CD4-positive, alpha-beta T cell (primary cell): ENCODE measurements at regions not wholly inside any gene's neighbourhood (a gene's known extent, or its start where the extent isn't known, plus 50 kb on each side); places are given as distances from the start of the nearest gene placed in this dataset.
"Not testable (repeated sequence)": the region's sequence is repeated elsewhere in the genome, so short reads cannot be mapped to it uniquely, and the experiment has no call there.

ENCODE experiments used
- ATAC-seq: fragments of 200-7000 bp; cut with Tn5 transposase; one replicate; pipeline ENCODE4 v1.10.0; 2022; ENCODE audit warnings: mild to moderate bottlenecking; ENCODE audit not compliant: poor library complexity
- CTCF ChIA-PET: fragments of 350-600 bp; sonication (Branson Sonifier 250); formaldehyde crosslinking; loops from one replicate; lab custom pipeline; 2021; ENCODE audit warnings: antibody characterized with exemption, inconsistent platforms; lab: Charles Lee
- POLR2A ChIA-PET: fragments of 350-600 bp; sonication (Branson Sonifier 250); formaldehyde crosslinking; loops from one replicate; lab custom pipeline; 2021; ENCODE audit warnings: antibody characterized with exemption, inconsistent platforms; lab: Charles Lee
- DNase-seq, 14 experiments: peaks; one replicate each; pipeline ENCODE4 v3.0.0-alpha.2; 2013 to 2020; ENCODE audit warnings: mixed read lengths in 2 of 14
- H3K27ac ChIP-seq, 2 donors: one replicate each; pipeline versions ENCODE4 v1.5.1 to v1.7.0; 2013; ENCODE audit warnings: low read length in 2 of 2, low read depth in 1 of 2, mild to moderate bottlenecking in 1 of 2
- H3K27me3 ChIP-seq, 2 experiments: 1 replicate in 1 of 2; 2 replicates in 1 of 2; pipeline versions ENCODE4 v1.6.1 to v1.7.0; 2013; ENCODE audit warnings: low read length in 2 of 2, control low read depth in 1 of 2, mild to moderate bottlenecking in 1 of 2, moderate library complexity in 1 of 2; ENCODE audit not compliant: insufficient read depth in 2 of 2, control insufficient read depth in 1 of 2
- H3K36me3 ChIP-seq: one replicate; pipeline ENCODE4 v1.6.1; 2013; ENCODE audit warnings: low read length, control low read depth; ENCODE audit not compliant: insufficient read depth
- H3K4me1 ChIP-seq: one replicate; pipeline ENCODE4 v1.6.1; 2013; ENCODE audit warnings: low read length, control low read depth; ENCODE audit not compliant: insufficient read depth
- H3K4me3 ChIP-seq: one replicate; pipeline ENCODE4 v1.5.1; 2013; ENCODE audit warnings: mild to moderate bottlenecking, low read length, moderate library complexity
- H3K9me3 ChIP-seq, 2 experiments: 1 replicate in 1 of 2; 2 replicates in 1 of 2; pipeline versions ENCODE4 v1.6.1 to v1.7.0; 2013; ENCODE audit warnings: low read length in 2 of 2, mild to moderate bottlenecking in 2 of 2, control low read depth in 1 of 2, moderate library complexity in 1 of 2; ENCODE audit not compliant: control insufficient read depth in 1 of 2, insufficient read depth in 1 of 2
- H3K27ac Mint-ChIP-seq: one replicate; pipeline ENCODE4 v1.8.0; 2020; ENCODE audit warnings: mixed read lengths
- H3K27me3 Mint-ChIP-seq: one replicate; pipeline ENCODE4 v1.8.0; 2021; ENCODE audit warnings: mixed read lengths
- H3K36me3 Mint-ChIP-seq: one replicate; pipeline ENCODE4 v1.8.0; 2021; ENCODE audit warnings: low read depth, mixed read lengths
- H3K4me1 Mint-ChIP-seq: one replicate; pipeline ENCODE4 v1.8.0; 2021; ENCODE audit warnings: low read depth, mixed read lengths
- H3K4me3 Mint-ChIP-seq: one replicate; pipeline ENCODE4 v1.8.0; 2020; ENCODE audit warnings: mild to moderate bottlenecking, mixed read lengths
- H3K9me3 Mint-ChIP-seq: one replicate; pipeline ENCODE4 v1.8.0; 2020; ENCODE audit warnings: mixed read lengths
- CTCF ChIP-seq: fragments of 200-600 bp; IDR thresholded peaks from one replicate; pipeline ENCODE4 v1.8.0; 2022; ENCODE audit warnings: antibody characterized with exemption, mild to moderate bottlenecking
- intact Hi-C, 2 experiments: fragments of 100-400 bp; cut with DNase I in 1 of 2; cut with micrococcal nuclease in 1 of 2; formaldehyde crosslinking; loops; one replicate each; pipeline versions ENCODE4 v1.15.1 to v1.9.0; 2023 to 2025; cut with DNase I, micrococcal nuclease

GRCh38 chr7:69430384-69431021 is 167.8 kb upstream of the AUTS2 start:
- peaks cover 0 to 4% of the 10 kb centered on the region in 2 experiments for H3K27me3 ChIP-seq
- ChIA-PET POLR2A (interaction anchor here (0.5 kb wide), 1 partner anchor 31 kb away, joined by 3 read pairs; no protein-coding TSS in a partner anchor), CTCF (no interaction called here)
- no peak overlapping the region for H3K27ac Mint-ChIP-seq
- no peak overlapping the region for H3K4me3 ChIP-seq
- no peaks in the 10 kb centered on the region for H3K36me3 ChIP-seq
- no peak for TF ChIP-seq CTCF
- H3K9me3 Mint-ChIP-seq, result peaks cover 2% of the 10 kb centered on the region
- no peaks in the 10 kb centered on the region for H3K36me3 Mint-ChIP-seq
- no peak overlapping the region for H3K4me3 Mint-ChIP-seq
- no peak for DNase-seq
- H3K27me3 Mint-ChIP-seq, result peaks cover 18% of the 10 kb centered on the region
- H3K9me3 ChIP-seq, result peaks cover 0 to 17% of the 10 kb centered on the region in 2 experiments
- no peak for ATAC-seq
- H3K4me1 ChIP-seq, result no peaks in the 10 kb centered on the region
- intact Hi-C loops, result no loop called here
- H3K27ac ChIP-seq, result no peak overlapping the region
- peaks cover 10% of the 10 kb centered on the region for H3K4me1 Mint-ChIP-seq

DNA sequence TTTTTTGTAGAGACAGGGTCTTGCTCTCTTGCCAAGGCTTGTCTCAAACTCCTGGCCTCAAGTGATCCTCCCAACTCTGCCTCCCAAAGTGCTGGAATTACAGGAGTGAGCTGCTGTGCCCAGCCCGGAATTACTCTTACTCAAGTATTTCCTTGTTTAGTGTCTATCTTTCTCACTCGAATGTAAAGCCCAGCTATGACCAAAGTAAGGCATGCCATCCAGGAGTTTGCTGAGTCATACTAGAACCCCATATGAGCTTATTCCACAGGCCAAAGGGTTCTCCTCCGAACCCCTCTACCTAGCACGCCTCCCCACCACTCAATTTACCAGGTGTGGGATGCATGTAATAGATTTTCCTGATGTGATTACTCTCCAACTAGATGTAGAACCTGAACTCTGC is 166.6 kb upstream of the AUTS2 start:
- DNase-seq (no peak), ATAC-seq (no peak)
- H3K4me1 Mint-ChIP-seq, result peaks cover 10% of the 10 kb centered on the region
- no peak overlapping the region for H3K4me3 Mint-ChIP-seq
- no peak for TF ChIP-seq CTCF
- no peaks in the 10 kb centered on the region for H3K9me3 Mint-ChIP-seq
- ChIA-PET CTCF (no interaction called here), POLR2A (no interaction called here)
- Histone ChIP-seq H3K4me3 (no peak overlapping the region), H3K9me3 (peaks cover 0 to 17% of the 10 kb centered on the region in 2 experiments), H3K4me1 (no peaks in the 10 kb centered on the region), H3K27me3 (peaks cover 0 to 4% of the 10 kb centered on the region in 2 experiments), H3K27ac (no peak overlapping the region), H3K36me3 (no peaks in the 10 kb centered on the region)
- peaks cover 18% of the 10 kb centered on the region for H3K27me3 Mint-ChIP-seq
- H3K27ac Mint-ChIP-seq, result no peak overlapping the region
- intact Hi-C loops, result no loop called here
- no peaks in the 10 kb centered on the region for H3K36me3 Mint-ChIP-seq

- peaks cover 10% of the 10 kb centered on the region for H3K4me1 Mint-ChIP-seq
- H3K27me3 Mint-ChIP-seq, result peaks cover 18% of the 10 kb centered on the region
- CTCF ChIA-PET, DNase-seq, H3K27ac Mint-ChIP-seq, H3K4me1 ChIP-seq, intact Hi-C loops, H3K27me3 ChIP-seq, H3K36me3 Mint-ChIP-seq, POLR2A ChIA-PET, H3K36me3 ChIP-seq, H3K9me3 Mint-ChIP-seq, ATAC-seq, H3K27ac ChIP-seq, H3K4me3 ChIP-seq, H3K4me3 Mint-ChIP-seq: not testable (repeated sequence)
- peaks cover 0 to 17% of the 10 kb centered on the region in 2 experiments for H3K9me3 ChIP-seq
Measured at GRCh38 chr7:69432276-69432675, 166.0 kb upstream of the AUTS2 start.

GRCh38 chr7:69433081-69433480 is 165.2 kb upstream of the AUTS2 start:
- ChIA-PET CTCF (no interaction called here), POLR2A (no interaction called here)
- Mint-ChIP-seq H3K4me1 (peaks cover 10% of the 10 kb centered on the region), H3K36me3 (no peaks in the 10 kb centered on the region), H3K27me3 (peaks cover 18% of the 10 kb centered on the region), H3K27ac (no peak overlapping the region), H3K4me3 (no peak overlapping the region), H3K9me3 (no peaks in the 10 kb centered on the region)
- TF ChIP-seq CTCF, result no peak
- Histone ChIP-seq H3K36me3 (no peaks in the 10 kb centered on the region), H3K4me3 (no peak overlapping the region), H3K27me3 (peaks cover 0 to 4% of the 10 kb centered on the region in 2 experiments), H3K4me1 (no peaks in the 10 kb centered on the region), H3K27ac (no peak overlapping the region), H3K9me3 (peaks cover 0 to 17% of the 10 kb centered on the region in 2 experiments)
- ATAC-seq, result no peak
- intact Hi-C loops, result no loop called here
- no peak for DNase-seq
